ENCODE measurements at regions not wholly inside any gene's neighbourhood (a gene's known extent, or its start where the extent isn't known, plus 50 kb on each side); places are given as distances from the start of the nearest gene placed in this dataset.
"Not testable (repeated sequence)": the region's sequence is repeated elsewhere in the genome, so short reads cannot be mapped to it uniquely, and the experiment has no call there.

DNA sequence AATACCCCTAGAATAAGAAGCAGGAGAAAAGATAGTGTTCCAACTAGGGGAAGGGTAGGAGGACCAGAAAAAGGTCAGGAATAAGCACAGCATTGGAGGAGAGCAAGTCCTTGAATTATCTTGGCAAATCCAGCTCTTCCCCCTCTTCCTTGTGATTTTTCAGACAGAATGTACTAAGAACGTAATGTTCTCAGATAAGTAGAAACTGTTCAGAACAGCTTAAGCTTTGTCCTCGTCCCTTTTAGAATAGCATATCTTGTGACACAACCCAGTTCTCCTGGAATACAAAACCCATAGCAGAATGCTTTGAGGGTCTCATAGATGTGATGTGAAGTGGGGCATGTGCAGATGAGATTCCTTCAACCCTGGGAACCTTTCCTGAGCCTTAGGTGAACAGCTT, 97.4 kb downstream of the EMB start:
- intact Hi-C loops (cut with micrococcal nuclease), result no loop called here
- H3K4me3 ChIP-seq, result no peak overlapping the region
- H3K4me1 ChIP-seq, result no peaks in the 10 kb centered on the region
- peaks cover 3% of the 10 kb centered on the region for H3K9me3 ChIP-seq (replicated peaks)
- TF ChIP-seq, protein P1, sequence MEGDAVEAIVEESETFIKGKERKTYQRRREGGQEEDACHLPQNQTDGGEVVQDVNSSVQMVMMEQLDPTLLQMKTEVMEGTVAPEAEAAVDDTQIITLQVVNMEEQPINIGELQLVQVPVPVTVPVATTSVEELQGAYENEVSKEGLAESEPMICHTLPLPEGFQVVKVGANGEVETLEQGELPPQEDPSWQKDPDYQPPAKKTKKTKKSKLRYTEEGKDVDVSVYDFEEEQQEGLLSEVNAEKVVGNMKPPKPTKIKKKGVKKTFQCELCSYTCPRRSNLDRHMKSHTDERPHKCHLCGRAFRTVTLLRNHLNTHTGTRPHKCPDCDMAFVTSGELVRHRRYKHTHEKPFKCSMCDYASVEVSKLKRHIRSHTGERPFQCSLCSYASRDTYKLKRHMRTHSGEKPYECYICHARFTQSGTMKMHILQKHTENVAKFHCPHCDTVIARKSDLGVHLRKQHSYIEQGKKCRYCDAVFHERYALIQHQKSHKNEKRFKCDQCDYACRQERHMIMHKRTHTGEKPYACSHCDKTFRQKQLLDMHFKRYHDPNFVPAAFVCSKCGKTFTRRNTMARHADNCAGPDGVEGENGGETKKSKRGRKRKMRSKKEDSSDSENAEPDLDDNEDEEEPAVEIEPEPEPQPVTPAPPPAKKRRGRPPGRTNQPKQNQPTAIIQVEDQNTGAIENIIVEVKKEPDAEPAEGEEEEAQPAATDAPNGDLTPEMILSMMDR (IDR thresholded peaks at IDR 0.05; ENCODE audit: borderline replicate concordance), result no peak
- H3K36me3 ChIP-seq, result no peaks in the 10 kb centered on the region
- DNase-seq, result no peak
- H3K27ac ChIP-seq (replicated peaks), result no peak overlapping the region
- no peaks in the 10 kb centered on the region for H3K27me3 ChIP-seq (ENCODE audit: low read depth)

DNA sequence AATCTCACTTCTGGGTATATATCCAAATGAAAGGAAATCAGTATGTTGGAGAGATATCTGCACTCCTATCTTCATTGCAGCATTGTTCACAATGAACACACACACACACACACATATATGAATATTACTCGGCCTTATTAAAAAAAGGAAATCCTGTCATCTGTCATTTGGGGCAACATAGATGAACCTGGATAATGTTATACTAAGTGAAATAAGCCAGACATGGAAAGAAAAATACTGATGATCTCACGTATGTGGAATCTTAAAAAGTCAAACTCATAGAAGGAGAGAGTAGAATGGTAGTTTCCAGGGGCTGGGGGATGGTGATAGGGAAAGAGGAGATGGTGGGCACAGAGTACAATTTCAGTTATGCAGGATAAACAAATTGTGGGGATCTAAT, 100.3 kb downstream of the EMB start:
- TF ChIP-seq, protein P1 (IDR thresholded peaks at IDR 0.05; ENCODE audit: borderline replicate concordance), result no peak
- Histone ChIP-seq H3K36me3 (no peaks in the 10 kb centered on the region), H3K27me3 (ENCODE audit: low read depth) (no peaks in the 10 kb centered on the region), H3K4me3 (no peak overlapping the region), H3K9me3 (replicated peaks) (no peaks in the 10 kb centered on the region), H3K27ac (replicated peaks) (no peak overlapping the region), H3K4me1 (no peaks in the 10 kb centered on the region)
- intact Hi-C loops (cut with micrococcal nuclease), result no loop called here
- no peak for DNase-seq

DNA sequence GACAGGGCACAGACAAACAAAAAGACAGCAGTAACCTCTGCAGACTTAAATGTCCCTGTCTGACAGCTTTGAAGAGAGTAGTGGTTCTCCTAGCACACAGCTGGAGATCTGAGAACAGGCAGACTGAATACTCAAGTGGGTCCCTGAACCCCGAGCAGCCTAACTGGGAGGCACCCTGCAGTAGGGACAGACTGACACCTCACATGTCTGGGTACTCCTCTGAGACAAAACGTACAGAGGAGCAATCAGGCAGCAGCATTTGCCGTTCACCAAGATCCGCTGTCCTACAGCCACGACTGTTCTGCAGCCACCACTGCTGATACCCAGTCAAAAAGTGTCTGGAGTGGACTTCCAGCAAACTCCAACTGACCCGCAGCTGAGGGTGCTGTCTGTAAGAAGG, 110.5 kb downstream of the EMB start:
- H3K36me3 ChIP-seq; H3K27me3 ChIP-seq (ENCODE audit: low read depth); H3K4me3 ChIP-seq; H3K27ac ChIP-seq (replicated peaks); DNase-seq; intact Hi-C loops (cut with micrococcal nuclease); H3K4me1 ChIP-seq: not testable (repeated sequence)
- peaks cover 28% of the 10 kb centered on the region for H3K9me3 ChIP-seq (replicated peaks)

DNA sequence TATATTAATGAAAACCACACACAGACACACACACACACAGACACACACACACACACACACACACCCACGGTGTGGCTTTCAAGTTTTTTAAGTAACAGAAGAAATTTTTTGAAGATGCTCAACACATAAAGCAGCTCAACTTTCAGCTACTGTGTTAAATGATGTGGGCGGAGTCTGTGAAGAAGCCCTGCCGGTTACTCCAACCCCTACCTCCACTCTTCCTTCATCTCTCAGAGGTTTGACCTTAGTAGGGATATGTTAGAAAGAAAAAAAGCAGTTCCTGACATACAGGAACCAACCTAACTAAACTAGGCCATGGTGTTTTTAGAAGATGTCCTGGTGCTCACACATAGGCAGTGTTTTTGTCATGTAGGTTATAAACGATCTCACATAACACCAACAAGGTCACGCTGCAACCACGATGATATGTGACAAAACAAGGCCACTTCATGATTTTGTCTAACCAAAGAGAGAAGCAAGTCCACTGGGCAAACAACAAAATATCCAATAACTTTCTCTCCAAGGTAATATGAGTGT, 112.8 kb downstream of the EMB start:
- H3K4me1 ChIP-seq, result no peaks in the 10 kb centered on the region
- no peak overlapping the region for H3K27ac ChIP-seq (replicated peaks)
- intact Hi-C loops (cut with micrococcal nuclease), result no loop called here
- H3K9me3 ChIP-seq (replicated peaks), result peaks cover 11% of the 10 kb centered on the region
- no peak for DNase-seq
- H3K4me3 ChIP-seq, result no peak overlapping the region
- H3K36me3 ChIP-seq, result no peaks in the 10 kb centered on the region
- no peaks in the 10 kb centered on the region for H3K27me3 ChIP-seq (ENCODE audit: low read depth)
- TF ChIP-seq, protein P1 (IDR thresholded peaks at IDR 0.05; ENCODE audit: borderline replicate concordance), result no peak

DNA sequence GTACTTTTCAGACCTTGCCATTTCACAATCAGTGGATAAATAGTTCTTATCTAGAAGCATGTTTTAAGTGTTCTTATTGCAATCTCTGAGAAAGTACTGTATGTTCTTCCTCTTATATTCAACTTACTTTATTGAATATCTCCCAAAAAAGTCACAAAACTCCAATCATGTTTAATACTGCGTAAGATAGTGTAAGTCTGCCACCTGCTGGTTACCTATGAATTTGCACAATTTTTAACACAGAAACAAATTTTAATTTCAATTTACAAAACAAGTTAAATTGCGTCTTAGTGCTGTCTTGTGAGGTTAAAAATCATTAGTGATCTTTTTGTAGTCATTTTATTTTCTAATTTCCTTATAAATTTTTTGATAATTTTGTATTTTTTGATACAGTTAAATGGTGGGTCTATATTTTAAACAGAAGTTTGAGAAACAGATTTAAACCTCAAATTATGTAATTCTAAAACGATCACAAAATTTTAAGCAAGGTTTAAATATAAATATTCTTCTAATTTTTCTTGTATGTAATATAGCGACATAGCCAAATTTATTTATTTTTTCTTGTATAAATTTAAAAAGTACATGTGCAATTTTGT, 115.8 kb downstream of the EMB start:
- TF ChIP-seq, protein P1 (IDR thresholded peaks at IDR 0.05; ENCODE audit: borderline replicate concordance), result peak; percentile 74
- no peak overlapping the region for H3K4me3 ChIP-seq
- peaks cover 5% of the 10 kb centered on the region for H3K9me3 ChIP-seq (replicated peaks)
- intact Hi-C loops (cut with micrococcal nuclease), result no loop called here
- H3K27me3 ChIP-seq (ENCODE audit: low read depth), result no peaks in the 10 kb centered on the region
- no peak for DNase-seq
- no peaks in the 10 kb centered on the region for H3K4me1 ChIP-seq
- H3K36me3 ChIP-seq, result no peaks in the 10 kb centered on the region
- H3K27ac ChIP-seq (replicated peaks), result no peak overlapping the region

DNA sequence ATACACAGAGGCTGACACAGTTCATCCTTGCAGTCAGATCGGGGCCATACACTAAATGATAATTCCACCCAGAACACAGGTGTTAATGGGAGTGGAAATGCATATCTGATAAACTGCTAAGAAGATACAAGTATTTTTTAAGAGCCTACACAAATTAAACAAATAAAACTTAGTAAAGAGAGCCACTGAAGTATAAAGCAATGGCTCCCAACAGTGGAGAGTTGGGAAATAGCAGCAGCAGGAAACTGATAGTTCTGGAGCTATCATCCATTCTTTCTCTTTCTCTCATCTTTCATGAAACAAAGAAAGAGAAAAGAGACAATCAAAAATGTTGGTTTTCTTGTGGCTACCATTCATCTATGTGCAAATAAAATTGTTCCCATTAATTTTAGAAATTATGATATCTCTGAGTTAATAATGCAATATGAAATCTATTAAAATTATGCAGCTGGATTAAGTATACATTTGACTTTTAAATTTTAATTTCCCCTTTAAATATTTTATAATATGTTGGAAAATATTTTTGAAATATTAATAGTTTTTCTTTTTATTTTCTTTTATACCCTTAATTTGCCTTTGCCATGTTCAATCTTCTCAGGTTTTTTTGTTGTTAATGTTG, 120.8 kb downstream of the EMB start:
- no peaks in the 10 kb centered on the region for H3K27me3 ChIP-seq (ENCODE audit: low read depth)
- H3K36me3 ChIP-seq, result no peaks in the 10 kb centered on the region
- TF ChIP-seq, protein P1 (IDR thresholded peaks at IDR 0.05; ENCODE audit: borderline replicate concordance), result no peak
- no peaks in the 10 kb centered on the region for H3K4me1 ChIP-seq
- DNase-seq, result no peak
- intact Hi-C loops (cut with micrococcal nuclease), result no loop called here
- H3K4me3 ChIP-seq, result no peak overlapping the region
- no peaks in the 10 kb centered on the region for H3K9me3 ChIP-seq (replicated peaks)
- H3K27ac ChIP-seq (replicated peaks), result no peak overlapping the region

Data from left ventricle myocardium inferior (tissue), 1 donor.